ENCODE measurements at regions not wholly inside any gene's neighbourhood (a gene's known extent, or its start where the extent isn't known, plus 50 kb on each side); places are given as distances from the start of the nearest gene placed in this dataset.

- TF ChIP-seq POLR2A (IDR thresholded peaks at IDR 0.05) (no peak), CTCF (IDR thresholded peaks at IDR 0.05) (no peak)
Observed at GRCh38 chr12:82184844-82185243, 173.3 kb downstream of the CCDC59 start.

Data from esophagus squamous epithelium (tissue), 4 donors.